ENCODE measurements at regions not wholly inside any gene's neighbourhood (a gene's known extent, or its start where the extent isn't known, plus 50 kb on each side); places are given as distances from the start of the nearest gene placed in this dataset.

GRCh38 chr2:82591718-82592117 is 1867.4 kb downstream of the SUCLG1 start:
- no peak for ATAC-seq
- Histone ChIP-seq H3K4me3 (no peak overlapping the region), H3K36me3 (no peaks in the 10 kb centered on the region), H3K9me3 (peaks cover 0 to 12% (median 0%) of the 10 kb centered on the region in 12 donors), H3K27ac (no peak overlapping the region), H3K4me1 (no peaks in the 10 kb centered on the region), H3K27me3 (no peaks in the 10 kb centered on the region)
- WGBS, 4 donors: 71 to 82% (median 75%) methylated on average over 3 of the region's 3 CpGs
- no peak for TF ChIP-seq CTCF (IDR thresholded peaks at IDR 0.05)
- no peak for TF ChIP-seq POLR2A (IDR thresholded peaks at IDR 0.05)
- intact Hi-C loops (cut with DNase I): no loop called here
- no peak for DNase-seq

GRCh38 chr2:82576656-82577055 is 1882.4 kb downstream of the SUCLG1 start:
- Histone ChIP-seq H3K27ac (no peak overlapping the region), H3K4me1 (no peaks in the 10 kb centered on the region), H3K9me3 (peaks cover 0 to 27% (median 6%) of the 10 kb centered on the region in 12 donors), H3K4me3 (no peak overlapping the region), H3K27me3 (no peaks in the 10 kb centered on the region), H3K36me3 (no peaks in the 10 kb centered on the region)
- DNase-seq (no peak), ATAC-seq (no peak)
- no peak for TF ChIP-seq CTCF (IDR thresholded peaks at IDR 0.05)
- TF ChIP-seq POLR2A (IDR thresholded peaks at IDR 0.05): no peak
- intact Hi-C loops (cut with DNase I): no loop called here

- intact Hi-C loops (cut with DNase I): no loop called here
- Histone ChIP-seq H3K9me3 (no peaks in the 10 kb centered on the region), H3K4me1 (peaks cover 0 to 3% (median 0%) of the 10 kb centered on the region in 12 donors), H3K4me3 (no peak overlapping the region), H3K27me3 (no peaks in the 10 kb centered on the region), H3K36me3 (no peaks in the 10 kb centered on the region), H3K27ac (no peak overlapping the region)
- DNase-seq (no peak), ATAC-seq (peak in 3 of 4 donors; percentile 59 to 81 (median 69))
- TF ChIP-seq CTCF (IDR thresholded peaks at IDR 0.05) (no peak), POLR2A (IDR thresholded peaks at IDR 0.05) (no peak)
- 25 to 36% (median 32%) methylated on average over 3 of the region's 3 CpGs for WGBS, 4 donors
Observed at GRCh38 chr2:82539280-82539621, 1919.8 kb downstream of the SUCLG1 start.

GRCh38 chr2:82538590-82539279 is 1920.3 kb downstream of the SUCLG1 start:
- no peaks in the 10 kb centered on the region for H3K9me3 ChIP-seq
- peak in 1 of 4 donors; percentile 65 for ATAC-seq
- no peak overlapping the region for H3K27ac ChIP-seq

More at GRCh38 chr2:82538590-82539279, 1920.3 kb downstream of the SUCLG1 start:
- 26 to 58% (median 43%) methylated on average over 1 of the region's 1 CpG for WGBS, 4 donors
- no peaks in the 10 kb centered on the region for H3K36me3 ChIP-seq
- no peak for TF ChIP-seq POLR2A (IDR thresholded peaks at IDR 0.05)
- TF ChIP-seq CTCF (IDR thresholded peaks at IDR 0.05): no peak
- no peak overlapping the region for H3K4me3 ChIP-seq
- no peak for DNase-seq
- intact Hi-C loops (cut with DNase I): no loop called here
- no peaks in the 10 kb centered on the region for H3K27me3 ChIP-seq
- H3K4me1 ChIP-seq: peaks cover 0 to 3% (median 0%) of the 10 kb centered on the region in 12 donors

Measured in heart left ventricle (tissue), 16 donors.